Fibroblast of skin of left biceps (primary cell): ENCODE measurements at regions not wholly inside any gene's neighbourhood (a gene's known extent, or its start where the extent isn't known, plus 50 kb on each side); places are given as distances from the start of the nearest gene placed in this dataset.
"Not testable (repeated sequence)": the region's sequence is repeated elsewhere in the genome, so short reads cannot be mapped to it uniquely, and the experiment has no call there.

ENCODE experiments used
- DNase-seq, 2 experiments: peaks; one replicate each; pipeline ENCODE4 v3.0.0-alpha.2; 2013; ENCODE audit warnings: low read depth in 2 of 2

GRCh38 chr13:58991826-58992477 lies 1171.8 kb downstream of the DIAPH3 start:
- no peak for DNase-seq

- DNase-seq, result no peak
These were observed 1171.2 kb downstream of the DIAPH3 start for GRCh38 chr13:58992478-58993042.

GRCh38 chr13:58994077-58994476 lies 1169.7 kb downstream of the DIAPH3 start:
- no peak for DNase-seq

- no peak for DNase-seq
These were observed 1169.0 kb downstream of the DIAPH3 start for GRCh38 chr13:58994777-58995176.

GRCh38 chr13:58998716-58999115 lies 1165.0 kb downstream of the DIAPH3 start:
- no peak for DNase-seq

GRCh38 chr13:58999851-59000250 lies 1163.9 kb downstream of the DIAPH3 start:
- DNase-seq, result no peak

GRCh38 chr13:59000770-59001169 lies 1163.0 kb downstream of the DIAPH3 start:
- no peak for DNase-seq

GRCh38 chr13:59012731-59013130 lies 1151.0 kb downstream of the DIAPH3 start:
- no peak for DNase-seq

GRCh38 chr13:59016250-59016649 lies 1147.5 kb downstream of the DIAPH3 start:
- DNase-seq, result no peak

- DNase-seq, result no peak
These were observed 1139.3 kb downstream of the DIAPH3 start for GRCh38 chr13:59024434-59024833.

- no peak for DNase-seq
These were observed 1129.5 kb downstream of the DIAPH3 start for GRCh38 chr13:59034198-59034597.

GRCh38 chr13:59038824-59039223 lies 1124.9 kb downstream of the DIAPH3 start:
- DNase-seq, result peak in 1 of 2 experiments; percentile 4

GRCh38 chr13:59043016-59043415 lies 1120.7 kb downstream of the DIAPH3 start:
- DNase-seq, result no peak

- DNase-seq, result no peak
These were observed 1116.2 kb downstream of the DIAPH3 start for GRCh38 chr13:59047546-59047945.

GRCh38 chr13:59061621-59062020 lies 1102.1 kb downstream of the DIAPH3 start:
- DNase-seq, result no peak

GRCh38 chr13:59064042-59064441 lies 1099.7 kb downstream of the DIAPH3 start:
- no peak for DNase-seq

GRCh38 chr13:59076386-59076785 lies 1087.3 kb downstream of the DIAPH3 start:
- DNase-seq, result not testable (repeated sequence)

GRCh38 chr13:59086147-59086546 lies 1077.6 kb downstream of the DIAPH3 start:
- peak; percentile 35 to 40 for DNase-seq

GRCh38 chr13:59088716-59089115 lies 1075.0 kb downstream of the DIAPH3 start:
- DNase-seq, result no peak

GRCh38 chr13:59094181-59094580 lies 1069.5 kb downstream of the DIAPH3 start:
- no peak for DNase-seq

- DNase-seq, result no peak
These were observed 1064.3 kb downstream of the DIAPH3 start for GRCh38 chr13:59099182-59099974.

- peak; percentile 81 to 86 for DNase-seq
These were observed 1060.5 kb downstream of the DIAPH3 start for GRCh38 chr13:59103004-59103768.
